SK-N-SH treated with all-trans-retinoic acid at 6 μM for 48 hours (cell line): ENCODE measurements at regions not wholly inside any gene's neighbourhood (a gene's known extent, or its start where the extent isn't known, plus 50 kb on each side); places are given as distances from the start of the nearest gene placed in this dataset.

Experiments used
- BACH2 ChIP-seq: fragments of 250-450 bp; sonication (Bioruptor Pico); IDR thresholded peaks from 2 replicates; pipeline ENCODE4 v1.9.0; 2021; ENCODE audit warnings: mild to moderate bottlenecking, borderline replicate concordance
- CSDC2 ChIP-seq: fragments of 250-450 bp; sonication (Bioruptor Pico); IDR thresholded peaks from 2 replicates; pipeline ENCODE4 v1.5.0; 2020; ENCODE audit warnings: mild to moderate bottlenecking, moderate library complexity
- TOX ChIP-seq: fragments of 250-450 bp; sonication (Bioruptor Pico); IDR thresholded peaks from 2 replicates; pipeline ENCODE4 v1.8.0; 2021; ENCODE audit warnings: mild to moderate bottlenecking, moderate library complexity, borderline replicate concordance
- ZFP3 ChIP-seq: fragments of 250-450 bp; sonication (Bioruptor Pico); IDR thresholded peaks from 2 replicates; pipeline ENCODE4 v1.5.0; 2020; ENCODE audit warnings: mild to moderate bottlenecking, moderate library complexity
- ZFP30 ChIP-seq: fragments of 450-650 bp; formaldehyde crosslinking; IDR thresholded peaks from 2 replicates; pipeline ENCODE4 v1.5.0; 2022; ENCODE audit warnings: mild to moderate bottlenecking, moderate library complexity
- ZNF565 ChIP-seq: fragments of 450-650 bp; formaldehyde crosslinking; conservative IDR thresholded peaks from 2 replicates; pipeline ENCODE4 v1.5.0; 2020; ENCODE audit warnings: low read depth, mild to moderate bottlenecking, moderate library complexity
- ZNF70 ChIP-seq: fragments of 450-650 bp; formaldehyde crosslinking; IDR thresholded peaks from 2 replicates; pipeline ENCODE4 v1.5.0; 2020; ENCODE audit warnings: mild to moderate bottlenecking, moderate library complexity
- TF ChIP-seq, protein P1 (sequence below): fragments of 250-450 bp; sonication (Bioruptor Pico); IDR thresholded peaks from 2 replicates; pipeline ENCODE4 v1.8.0; 2021; ENCODE audit warnings: low read depth, mild to moderate bottlenecking, moderate library complexity, borderline replicate concordance
- TF ChIP-seq, protein P2 (sequence below): fragments of 250-450 bp; sonication (Bioruptor Pico); IDR thresholded peaks from 2 replicates; pipeline ENCODE4 v1.8.0; 2020; ENCODE audit warnings: mild to moderate bottlenecking, moderate library complexity, borderline replicate concordance

- TF ChIP-seq ZFP30 (no peak), CSDC2 (CRISPR knock-in tag) (no peak), TOX (CRISPR knock-in tag) (no peak), BACH2 (CRISPR knock-in tag) (no peak), ZNF565 (no peak), ZFP3 (CRISPR knock-in tag) (no peak), ZNF70 (CRISPR knock-in tag) (no peak)
- TF ChIP-seq, protein P1, sequence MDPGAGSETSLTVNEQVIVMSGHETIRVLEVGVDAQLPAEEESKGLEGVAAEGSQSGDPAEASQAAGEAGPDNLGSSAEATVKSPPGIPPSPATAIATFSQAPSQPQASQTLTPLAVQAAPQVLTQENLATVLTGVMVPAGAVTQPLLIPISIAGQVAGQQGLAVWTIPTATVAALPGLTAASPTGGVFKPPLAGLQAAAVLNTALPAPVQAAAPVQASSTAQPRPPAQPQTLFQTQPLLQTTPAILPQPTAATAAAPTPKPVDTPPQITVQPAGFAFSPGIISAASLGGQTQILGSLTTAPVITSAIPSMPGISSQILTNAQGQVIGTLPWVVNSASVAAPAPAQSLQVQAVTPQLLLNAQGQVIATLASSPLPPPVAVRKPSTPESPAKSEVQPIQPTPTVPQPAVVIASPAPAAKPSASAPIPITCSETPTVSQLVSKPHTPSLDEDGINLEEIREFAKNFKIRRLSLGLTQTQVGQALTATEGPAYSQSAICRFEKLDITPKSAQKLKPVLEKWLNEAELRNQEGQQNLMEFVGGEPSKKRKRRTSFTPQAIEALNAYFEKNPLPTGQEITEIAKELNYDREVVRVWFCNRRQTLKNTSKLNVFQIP (CRISPR knock-in tag): no peak
- TF ChIP-seq, protein P2, sequence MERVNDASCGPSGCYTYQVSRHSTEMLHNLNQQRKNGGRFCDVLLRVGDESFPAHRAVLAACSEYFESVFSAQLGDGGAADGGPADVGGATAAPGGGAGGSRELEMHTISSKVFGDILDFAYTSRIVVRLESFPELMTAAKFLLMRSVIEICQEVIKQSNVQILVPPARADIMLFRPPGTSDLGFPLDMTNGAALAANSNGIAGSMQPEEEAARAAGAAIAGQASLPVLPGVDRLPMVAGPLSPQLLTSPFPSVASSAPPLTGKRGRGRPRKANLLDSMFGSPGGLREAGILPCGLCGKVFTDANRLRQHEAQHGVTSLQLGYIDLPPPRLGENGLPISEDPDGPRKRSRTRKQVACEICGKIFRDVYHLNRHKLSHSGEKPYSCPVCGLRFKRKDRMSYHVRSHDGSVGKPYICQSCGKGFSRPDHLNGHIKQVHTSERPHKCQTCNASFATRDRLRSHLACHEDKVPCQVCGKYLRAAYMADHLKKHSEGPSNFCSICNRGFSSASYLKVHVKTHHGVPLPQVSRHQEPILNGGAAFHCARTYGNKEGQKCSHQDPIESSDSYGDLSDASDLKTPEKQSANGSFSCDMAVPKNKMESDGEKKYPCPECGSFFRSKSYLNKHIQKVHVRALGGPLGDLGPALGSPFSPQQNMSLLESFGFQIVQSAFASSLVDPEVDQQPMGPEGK (CRISPR knock-in tag): no peak
These were observed 148.4 kb downstream of the MACROH2A1 start for GRCh38 chr5:135250671-135251070.
